ENCODE measurements at regions not wholly inside any gene's neighbourhood (a gene's known extent, or its start where the extent isn't known, plus 50 kb on each side); places are given as distances from the start of the nearest gene placed in this dataset.

DNA sequence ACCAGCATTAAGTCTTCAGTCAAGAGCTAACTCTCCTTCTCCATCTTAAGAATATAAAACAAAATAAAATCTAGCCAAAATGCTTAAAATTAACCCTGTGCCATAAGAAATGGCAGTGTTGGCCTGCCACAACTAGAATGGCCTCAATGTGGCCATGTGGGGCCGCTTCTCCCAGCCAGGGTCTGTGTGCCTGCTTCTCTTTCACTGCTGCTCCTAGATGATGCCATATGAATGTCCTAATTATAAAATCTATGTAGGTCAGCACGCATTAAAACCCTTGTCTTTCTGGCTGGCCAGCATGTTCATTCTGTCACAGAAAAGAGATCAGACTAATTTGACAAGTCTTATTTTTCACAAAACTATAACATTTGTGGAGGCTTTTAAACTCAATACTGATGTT lies 102.6 kb downstream of the C6orf118 start:
- H3K4me3 ChIP-seq (replicated peaks in 1 of 2; ENCODE audit: low read depth in 1 of 2, low read length in 2 of 2), result no peak overlapping the region
- POLR2A ChIA-PET, result no interaction called here
- CTCF ChIA-PET, result no interaction called here
- H3K9me2 ChIP-seq (ENCODE audit: insufficient read depth), result no peaks in the 10 kb centered on the region
- H3K9me3 ChIP-seq (ENCODE audit: control insufficient read depth in 1 of 2, insufficient read depth in 1 of 2, low read depth in 1 of 2, low read length in 2 of 2), result peaks cover 3 to 12% of the 10 kb centered on the region in 2 experiments; a peak in 2 of 4 replicates
- RAD21 ChIA-PET (ENCODE audit: low non-redundant PET in 1 of 2, low total read pairs in 2 of 2, uncharacterized antibody in 2 of 2, unreplicated experiment in 2 of 2), result no interaction called here
- no peak overlapping the region for H3K9ac ChIP-seq (ENCODE audit: low read length)
- no peak for DNase-seq (ENCODE audit: low read depth, low spot score)
- H3K27me3 ChIP-seq (ENCODE audit: insufficient read depth, low read length), result no peaks in the 10 kb centered on the region
- no peaks in the 10 kb centered on the region for H3K4me1 ChIP-seq (ENCODE audit: control insufficient read depth in 1 of 2, insufficient read depth in 2 of 2, low read length in 2 of 2)
- H3K4me2 ChIP-seq (ENCODE audit: low read length), result no peak overlapping the region
- TF ChIP-seq SP1 (IDR thresholded peaks at IDR 0.05; ENCODE audit: low read depth) (no peak), RAD21 (IDR thresholded peaks at IDR 0.05; ENCODE audit: low read depth) (no peak), EGR1 (IDR thresholded peaks at IDR 0.05; ENCODE audit: low read depth) (no peak), POLR2A (IDR thresholded peaks at IDR 0.05; ENCODE audit: borderline replicate concordance, extremely low read depth, insufficient read depth, insufficient read length) (no peak), EZH2 (IDR thresholded peaks at IDR 0.05) (no peak), ZNF274 (IDR thresholded peaks at IDR 0.05; ENCODE audit: low read depth, low read length) (no peak), YY1 (IDR thresholded peaks at IDR 0.05; ENCODE audit: extremely low read depth, insufficient replicate concordance, low read depth, low read length) (no peak), ZFX (IDR thresholded peaks at IDR 0.05) (no peak), SRF (IDR thresholded peaks at IDR 0.05; ENCODE audit: low read depth) (no peak), ELF1 (IDR thresholded peaks at IDR 0.05; ENCODE audit: borderline replicate concordance, low read depth) (no peak), CEBPB (IDR thresholded peaks at IDR 0.05; ENCODE audit: low read depth) (no peak), CBX3 (IDR thresholded peaks at IDR 0.05; ENCODE audit: low read depth) (no peak)
- TF ChIP-seq, protein P1, sequence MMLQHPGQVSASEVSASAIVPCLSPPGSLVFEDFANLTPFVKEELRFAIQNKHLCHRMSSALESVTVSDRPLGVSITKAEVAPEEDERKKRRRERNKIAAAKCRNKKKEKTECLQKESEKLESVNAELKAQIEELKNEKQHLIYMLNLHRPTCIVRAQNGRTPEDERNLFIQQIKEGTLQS (IDR thresholded peaks at IDR 0.05), result no peak
- TF ChIP-seq, protein P2, sequence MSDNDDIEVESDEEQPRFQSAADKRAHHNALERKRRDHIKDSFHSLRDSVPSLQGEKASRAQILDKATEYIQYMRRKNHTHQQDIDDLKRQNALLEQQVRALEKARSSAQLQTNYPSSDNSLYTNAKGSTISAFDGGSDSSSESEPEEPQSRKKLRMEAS (IDR thresholded peaks at IDR 0.05), result no peak
- TF ChIP-seq, protein P3, sequence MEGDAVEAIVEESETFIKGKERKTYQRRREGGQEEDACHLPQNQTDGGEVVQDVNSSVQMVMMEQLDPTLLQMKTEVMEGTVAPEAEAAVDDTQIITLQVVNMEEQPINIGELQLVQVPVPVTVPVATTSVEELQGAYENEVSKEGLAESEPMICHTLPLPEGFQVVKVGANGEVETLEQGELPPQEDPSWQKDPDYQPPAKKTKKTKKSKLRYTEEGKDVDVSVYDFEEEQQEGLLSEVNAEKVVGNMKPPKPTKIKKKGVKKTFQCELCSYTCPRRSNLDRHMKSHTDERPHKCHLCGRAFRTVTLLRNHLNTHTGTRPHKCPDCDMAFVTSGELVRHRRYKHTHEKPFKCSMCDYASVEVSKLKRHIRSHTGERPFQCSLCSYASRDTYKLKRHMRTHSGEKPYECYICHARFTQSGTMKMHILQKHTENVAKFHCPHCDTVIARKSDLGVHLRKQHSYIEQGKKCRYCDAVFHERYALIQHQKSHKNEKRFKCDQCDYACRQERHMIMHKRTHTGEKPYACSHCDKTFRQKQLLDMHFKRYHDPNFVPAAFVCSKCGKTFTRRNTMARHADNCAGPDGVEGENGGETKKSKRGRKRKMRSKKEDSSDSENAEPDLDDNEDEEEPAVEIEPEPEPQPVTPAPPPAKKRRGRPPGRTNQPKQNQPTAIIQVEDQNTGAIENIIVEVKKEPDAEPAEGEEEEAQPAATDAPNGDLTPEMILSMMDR (IDR thresholded peaks at IDR 0.05 in 2 of 3, conservative IDR thresholded peaks at IDR 0.05 in 1 of 3; ENCODE audit: borderline replicate concordance in 1 of 3, insufficient read depth in 1 of 3, low read depth in 2 of 3, low read length in 2 of 3), result no peak
- TF ChIP-seq, protein P4, sequence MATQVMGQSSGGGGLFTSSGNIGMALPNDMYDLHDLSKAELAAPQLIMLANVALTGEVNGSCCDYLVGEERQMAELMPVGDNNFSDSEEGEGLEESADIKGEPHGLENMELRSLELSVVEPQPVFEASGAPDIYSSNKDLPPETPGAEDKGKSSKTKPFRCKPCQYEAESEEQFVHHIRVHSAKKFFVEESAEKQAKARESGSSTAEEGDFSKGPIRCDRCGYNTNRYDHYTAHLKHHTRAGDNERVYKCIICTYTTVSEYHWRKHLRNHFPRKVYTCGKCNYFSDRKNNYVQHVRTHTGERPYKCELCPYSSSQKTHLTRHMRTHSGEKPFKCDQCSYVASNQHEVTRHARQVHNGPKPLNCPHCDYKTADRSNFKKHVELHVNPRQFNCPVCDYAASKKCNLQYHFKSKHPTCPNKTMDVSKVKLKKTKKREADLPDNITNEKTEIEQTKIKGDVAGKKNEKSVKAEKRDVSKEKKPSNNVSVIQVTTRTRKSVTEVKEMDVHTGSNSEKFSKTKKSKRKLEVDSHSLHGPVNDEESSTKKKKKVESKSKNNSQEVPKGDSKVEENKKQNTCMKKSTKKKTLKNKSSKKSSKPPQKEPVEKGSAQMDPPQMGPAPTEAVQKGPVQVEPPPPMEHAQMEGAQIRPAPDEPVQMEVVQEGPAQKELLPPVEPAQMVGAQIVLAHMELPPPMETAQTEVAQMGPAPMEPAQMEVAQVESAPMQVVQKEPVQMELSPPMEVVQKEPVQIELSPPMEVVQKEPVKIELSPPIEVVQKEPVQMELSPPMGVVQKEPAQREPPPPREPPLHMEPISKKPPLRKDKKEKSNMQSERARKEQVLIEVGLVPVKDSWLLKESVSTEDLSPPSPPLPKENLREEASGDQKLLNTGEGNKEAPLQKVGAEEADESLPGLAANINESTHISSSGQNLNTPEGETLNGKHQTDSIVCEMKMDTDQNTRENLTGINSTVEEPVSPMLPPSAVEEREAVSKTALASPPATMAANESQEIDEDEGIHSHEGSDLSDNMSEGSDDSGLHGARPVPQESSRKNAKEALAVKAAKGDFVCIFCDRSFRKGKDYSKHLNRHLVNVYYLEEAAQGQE (IDR thresholded peaks at IDR 0.05; ENCODE audit: low read depth), result no peak
- no peaks in the 10 kb centered on the region for H3K36me3 ChIP-seq (ENCODE audit: control insufficient read depth in 1 of 2, insufficient read depth in 2 of 2, low read length in 2 of 2)
- H4K20me1 ChIP-seq (ENCODE audit: insufficient read depth), result no peaks in the 10 kb centered on the region
- H3K79me2 ChIP-seq (ENCODE audit: insufficient read depth, low read length), result no peaks in the 10 kb centered on the region
- H3K27ac ChIP-seq (ENCODE audit: low read depth, low read length), result no peak overlapping the region
- ATAC-seq, result no peak
- no peak overlapping the region for H2AFZ ChIP-seq (ENCODE audit: low read depth, low read length, poor library complexity, severe bottlenecking)
- BruUV-seq (replicated peaks), result no TSS peak
- intact Hi-C loops (cut with micrococcal nuclease), result no loop called here
